Mesothelial cell of epicardium (in vitro differentiated cells): ENCODE measurements at regions not wholly inside any gene's neighbourhood (a gene's known extent, or its start where the extent isn't known, plus 50 kb on each side); places are given as distances from the start of the nearest gene placed in this dataset.

ENCODE experiments used
- DNase-seq, 2 experiments: peaks; one replicate each; pipeline ENCODE4 v3.0.0; 2021; ENCODE audit warnings: low spot score in 2 of 2; ENCODE audit not compliant: unreplicated experiment in 2 of 2
- H3K27ac Mint-ChIP-seq: 2 replicates; pipeline ENCODE4 v1.8.0; 2021; ENCODE audit warnings: mixed read lengths
- H3K27me3 Mint-ChIP-seq: 2 replicates; pipeline ENCODE4 v1.8.0; 2021; ENCODE audit warnings: low read depth, mixed read lengths
- H3K36me3 Mint-ChIP-seq: 2 replicates; pipeline ENCODE4 v1.8.0; 2021; ENCODE audit warnings: mixed read lengths
- H3K4me1 Mint-ChIP-seq: 2 replicates; pipeline ENCODE4 v1.8.0; 2021; ENCODE audit warnings: mixed read lengths
- H3K4me3 Mint-ChIP-seq: 2 replicates; pipeline ENCODE4 v1.8.0; 2021; ENCODE audit warnings: mild to moderate bottlenecking, moderate library complexity, mixed read lengths
- H3K9me3 Mint-ChIP-seq: 2 replicates; pipeline ENCODE4 v1.8.0; 2021; ENCODE audit warnings: mixed read lengths
- CTCF ChIP-seq: fragments of 200-600 bp; sonication (generic); IDR thresholded peaks from one replicate; pipeline ENCODE4 v1.5.0; 2021; ENCODE audit warnings: antibody characterized with exemption; ENCODE audit not compliant: unreplicated experiment

- Mint-ChIP-seq H3K36me3 (peaks cover 5% of the 10 kb centered on the region), H3K27me3 (no peaks in the 10 kb centered on the region), H3K4me1 (peaks cover 20% of the 10 kb centered on the region), H3K4me3 (no peak overlapping the region), H3K9me3 (peaks cover 4% of the 10 kb centered on the region), H3K27ac (peak overlapping the region; percentile 32)
- DNase-seq: no peak
- no peak for TF ChIP-seq CTCF
Observed at GRCh38 chr14:71437870-71438269, 494.4 kb upstream of the RGS6 start.

- Mint-ChIP-seq H3K27me3 (no peaks in the 10 kb centered on the region), H3K27ac (peak overlapping the region; percentile 5)
- no peak for DNase-seq
Observed at GRCh38 chr14:71438684-71439083, 493.5 kb upstream of the RGS6 start.

GRCh38 chr14:71441126-71441525 lies 491.1 kb upstream of the RGS6 start:
- no peak for TF ChIP-seq CTCF
- no peaks in the 10 kb centered on the region for H3K9me3 Mint-ChIP-seq
- no peak overlapping the region for H3K4me3 Mint-ChIP-seq

More at GRCh38 chr14:71438684-71439083, 493.5 kb upstream of the RGS6 start:
- Mint-ChIP-seq H3K9me3 (peaks cover 4% of the 10 kb centered on the region), H3K4me3 (no peak overlapping the region), H3K36me3 (peaks cover 5% of the 10 kb centered on the region), H3K4me1 (peaks cover 20% of the 10 kb centered on the region)
- no peak for TF ChIP-seq CTCF

GRCh38 chr14:71444030-71444822 lies 488.0 kb upstream of the RGS6 start:
- peaks cover 10% of the 10 kb centered on the region for H3K4me1 Mint-ChIP-seq
- H3K9me3 Mint-ChIP-seq: no peaks in the 10 kb centered on the region
- DNase-seq: no peak
- H3K36me3 Mint-ChIP-seq: no peaks in the 10 kb centered on the region
- H3K27ac Mint-ChIP-seq: peak overlapping the region; percentile 18
- TF ChIP-seq CTCF: no peak
- no peaks in the 10 kb centered on the region for H3K27me3 Mint-ChIP-seq
- no peak overlapping the region for H3K4me3 Mint-ChIP-seq

More at GRCh38 chr14:71441126-71441525, 491.1 kb upstream of the RGS6 start:
- peaks cover 20% of the 10 kb centered on the region for H3K4me1 Mint-ChIP-seq
- no peaks in the 10 kb centered on the region for H3K36me3 Mint-ChIP-seq
- DNase-seq: no peak
- no peaks in the 10 kb centered on the region for H3K27me3 Mint-ChIP-seq
- no peak overlapping the region for H3K27ac Mint-ChIP-seq

- Mint-ChIP-seq H3K27ac (peak overlapping the region; percentile 79), H3K36me3 (peaks cover 6% of the 10 kb centered on the region), H3K4me1 (peaks cover 10% of the 10 kb centered on the region), H3K27me3 (no peaks in the 10 kb centered on the region), H3K9me3 (peaks cover 10% of the 10 kb centered on the region), H3K4me3 (no peak overlapping the region)
- no peak for DNase-seq
- no peak for TF ChIP-seq CTCF
Observed at GRCh38 chr14:71448431-71449315, 483.6 kb upstream of the RGS6 start.
